ENCODE measurements at regions not wholly inside any gene's neighbourhood (a gene's known extent, or its start where the extent isn't known, plus 50 kb on each side); places are given as distances from the start of the nearest gene placed in this dataset.

- TF ChIP-seq EZH2 (IDR thresholded peaks at IDR 0.05; ENCODE audit: insufficient read depth, poor library complexity, severe bottlenecking): no peak
- TF ChIP-seq EZH2phosphoT487 (IDR thresholded peaks at IDR 0.05; ENCODE audit: insufficient read depth, low read depth): no peak
These were observed 213.0 kb upstream of the DTNBP1 start for GRCh38 chr6:15875797-15876196.

Measured in GM23248 (cell line).